ENCODE measurements at regions not wholly inside any gene's neighbourhood (a gene's known extent, or its start where the extent isn't known, plus 50 kb on each side); places are given as distances from the start of the nearest gene placed in this dataset.

DNA sequence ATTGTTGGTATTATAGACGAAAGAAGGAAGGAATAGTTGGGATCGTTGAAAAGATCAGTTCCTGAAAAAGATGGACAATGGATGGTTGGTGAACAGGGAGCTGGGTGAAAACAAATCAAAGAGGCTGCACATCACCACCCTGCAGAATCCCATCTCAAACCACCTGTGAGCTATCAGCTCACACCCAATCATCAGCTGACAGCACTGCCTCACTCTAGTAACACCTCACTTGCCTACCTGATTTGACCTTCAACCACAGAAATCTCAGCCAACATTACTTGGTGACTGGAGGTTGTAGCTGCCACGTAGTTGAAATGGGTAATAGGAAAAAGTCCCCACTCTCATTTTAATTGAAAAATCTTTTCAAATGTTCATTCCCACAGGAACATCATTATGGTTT is 101.8 kb upstream of the DST start:
- TF ChIP-seq, protein P1, sequence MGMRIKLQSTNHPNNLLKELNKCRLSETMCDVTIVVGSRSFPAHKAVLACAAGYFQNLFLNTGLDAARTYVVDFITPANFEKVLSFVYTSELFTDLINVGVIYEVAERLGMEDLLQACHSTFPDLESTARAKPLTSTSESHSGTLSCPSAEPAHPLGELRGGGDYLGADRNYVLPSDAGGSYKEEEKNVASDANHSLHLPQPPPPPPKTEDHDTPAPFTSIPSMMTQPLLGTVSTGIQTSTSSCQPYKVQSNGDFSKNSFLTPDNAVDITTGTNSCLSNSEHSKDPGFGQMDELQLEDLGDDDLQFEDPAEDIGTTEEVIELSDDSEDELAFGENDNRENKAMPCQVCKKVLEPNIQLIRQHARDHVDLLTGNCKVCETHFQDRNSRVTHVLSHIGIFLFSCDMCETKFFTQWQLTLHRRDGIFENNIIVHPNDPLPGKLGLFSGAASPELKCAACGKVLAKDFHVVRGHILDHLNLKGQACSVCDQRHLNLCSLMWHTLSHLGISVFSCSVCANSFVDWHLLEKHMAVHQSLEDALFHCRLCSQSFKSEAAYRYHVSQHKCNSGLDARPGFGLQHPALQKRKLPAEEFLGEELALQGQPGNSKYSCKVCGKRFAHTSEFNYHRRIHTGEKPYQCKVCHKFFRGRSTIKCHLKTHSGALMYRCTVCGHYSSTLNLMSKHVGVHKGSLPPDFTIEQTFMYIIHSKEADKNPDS (CRISPR knock-in tag; IDR thresholded peaks at IDR 0.05), result no peak
- TF ChIP-seq SIN3A (IDR thresholded peaks at IDR 0.05; ENCODE audit: borderline replicate concordance, low read depth, low read length), result no peak
- no peak for TF ChIP-seq EZH2 (conservative IDR thresholded peaks at IDR 0.05; ENCODE audit: low read depth, low read length)
- TF ChIP-seq ONECUT2 (CRISPR knock-in tag; IDR thresholded peaks at IDR 0.05), result no peak
- TF ChIP-seq SP2 (CRISPR knock-in tag; IDR thresholded peaks at IDR 0.05), result no peak
- TF ChIP-seq BHLHE40 (IDR thresholded peaks at IDR 0.05; ENCODE audit: low read length), result no peak

Measured in HepG2 (cell line).